OCI-LY1 (cell line): ENCODE measurements at regions not wholly inside any gene's neighbourhood (a gene's known extent, or its start where the extent isn't known, plus 50 kb on each side); places are given as distances from the start of the nearest gene placed in this dataset.

Source experiments
- H2AFZ ChIP-seq: fragments of 200-600 bp; sonication (generic), shearing (Covaris generic); 2 replicates; pipeline ENCODE4 v1.6.0; 2014; ENCODE audit warnings: antibody characterized with exemption, mild to moderate bottlenecking, low read length
- H3F3A ChIP-seq: fragments of 200-600 bp; sonication (generic), shearing (Covaris generic); 2 replicates; pipeline ENCODE4 v1.6.0; 2014; ENCODE audit warnings: mild to moderate bottlenecking, antibody characterized with exemption, low read length, moderate library complexity; ENCODE audit not compliant: insufficient read depth
- H3K27ac ChIP-seq: fragments of 200-600 bp; sonication (generic); 2 replicates; pipeline ENCODE4 v1.5.1; 2014; ENCODE audit warnings: low read length, mixed run types, mild to moderate bottlenecking, low read depth; ENCODE audit not compliant: poor library complexity, severe bottlenecking
- H3K27me3 ChIP-seq: fragments of 200-600 bp; sonication (generic); 2 replicates; pipeline ENCODE4 v1.6.0; 2014; ENCODE audit warnings: antibody characterized with exemption, mild to moderate bottlenecking, low read length, moderate library complexity; ENCODE audit not compliant: insufficient read depth
- H3K36me3 ChIP-seq: fragments of 200-600 bp; sonication (generic); 2 replicates; pipeline ENCODE4 v1.6.1; 2014; ENCODE audit warnings: mild to moderate bottlenecking, antibody characterized with exemption, low read length, moderate library complexity, mixed read lengths; ENCODE audit not compliant: insufficient read depth
- H3K4me1 ChIP-seq: fragments of 200-600 bp; sonication (generic); 2 replicates; pipeline ENCODE4 v1.5.1; 2014; ENCODE audit warnings: mild to moderate bottlenecking, low read length, moderate library complexity; ENCODE audit not compliant: insufficient read depth, severe bottlenecking
- H3K4me2 ChIP-seq: fragments of 200-600 bp; sonication (generic), shearing (Covaris generic); 2 replicates; pipeline ENCODE4 v1.6.1; 2014; ENCODE audit warnings: low read length
- H3K4me3 ChIP-seq: fragments of 200-600 bp; sonication (generic); 2 replicates; pipeline ENCODE4 v1.5.1; 2014; ENCODE audit warnings: low read length, low read depth, mild to moderate bottlenecking, mixed read lengths; ENCODE audit not compliant: poor library complexity, severe bottlenecking
- H3K79me2 ChIP-seq: fragments of 200-600 bp; shearing (Covaris generic); 2 replicates; pipeline ENCODE4 v1.6.1; 2016; ENCODE audit warnings: mixed run types, low read length, mixed read lengths; ENCODE audit not compliant: insufficient read depth
- H3K9ac ChIP-seq: fragments of 200-600 bp; sonication (generic), shearing (Covaris generic); 2 replicates; pipeline ENCODE4 v1.6.1; 2014; ENCODE audit warnings: mild to moderate bottlenecking, low read length, mixed read lengths
- H3K9me2 ChIP-seq: fragments of 200-600 bp; sonication (generic), shearing (Covaris generic); 2 replicates; pipeline ENCODE4 v1.6.1; 2014; ENCODE audit warnings: low read depth, mild to moderate bottlenecking, low read length, mixed read lengths
- H3K9me3 ChIP-seq: fragments of 200-600 bp; shearing (Covaris generic); 2 replicates; pipeline ENCODE4 v1.6.1; 2014; ENCODE audit warnings: low read length, mixed read lengths
- H4K20me1 ChIP-seq: fragments of 200-600 bp; sonication (generic), shearing (Covaris generic); 2 replicates; pipeline ENCODE4 v1.6.0; 2016; ENCODE audit warnings: mild to moderate bottlenecking, low read length; ENCODE audit not compliant: insufficient read depth
- CTCF ChIP-seq: fragments of 200-600 bp; sonication (generic), shearing (Covaris generic); IDR thresholded peaks from 2 replicates; pipeline ENCODE4 v1.5.1; 2017; ENCODE audit warnings: mild to moderate bottlenecking, antibody characterized with exemption, low read length, moderate library complexity, mixed read lengths
- EZH2 ChIP-seq: fragments of 200-600 bp; sonication (generic), shearing (Covaris generic); IDR thresholded peaks from 2 replicates; pipeline ENCODE4 v1.8.0; 2017; ENCODE audit warnings: borderline replicate concordance, mixed run types, mild to moderate bottlenecking, antibody characterized with exemption, low read length, moderate library complexity, mixed read lengths

DNA sequence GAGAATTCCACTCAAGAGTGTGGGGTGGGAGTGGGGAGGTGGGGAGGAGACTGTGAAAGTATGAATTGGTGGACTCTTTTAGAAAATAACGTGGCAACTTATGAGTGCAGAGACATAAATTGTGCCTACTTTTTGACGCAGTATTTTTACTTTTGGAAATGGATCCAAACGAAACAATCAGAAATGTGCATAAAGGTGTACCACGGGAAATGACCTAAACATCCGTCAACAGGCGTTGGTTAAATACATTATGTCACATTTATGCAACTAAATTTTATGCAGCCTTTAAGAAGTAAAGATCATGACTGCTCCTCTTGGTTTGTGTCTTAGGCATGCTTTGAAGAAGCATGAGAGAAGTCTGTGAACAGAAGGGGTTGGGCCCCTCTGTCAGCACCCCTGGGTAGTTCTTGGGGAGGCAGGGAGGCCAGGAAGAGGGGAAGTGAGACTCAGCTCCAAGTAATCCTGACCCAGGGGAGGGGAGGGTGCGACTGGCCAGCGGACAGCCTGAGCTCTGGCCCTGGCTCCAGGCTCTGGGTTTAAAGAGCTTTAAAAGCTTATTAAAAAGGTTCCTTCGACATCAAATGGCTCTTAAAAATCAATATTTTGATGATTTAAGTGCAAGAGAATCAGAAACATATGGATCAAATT, 126.4 kb upstream of the HAAO start:
- TF ChIP-seq CTCF (no peak), EZH2 (no peak)
- H3K27ac ChIP-seq, result no peak overlapping the region
- H2AFZ ChIP-seq, result no peak overlapping the region
- no peaks in the 10 kb centered on the region for H3F3A ChIP-seq
- no peaks in the 10 kb centered on the region for H3K9me3 ChIP-seq
- no peak overlapping the region for H3K9ac ChIP-seq
- H3K4me2 ChIP-seq, result no peak overlapping the region
- no peak overlapping the region for H3K4me3 ChIP-seq
- peaks cover 16% of the 10 kb centered on the region; the same call in 1 of the 2 replicates for H3K27me3 ChIP-seq
- no peaks in the 10 kb centered on the region for H3K79me2 ChIP-seq
- no peaks in the 10 kb centered on the region for H4K20me1 ChIP-seq
- no peaks in the 10 kb centered on the region for H3K4me1 ChIP-seq
- H3K36me3 ChIP-seq, result no peaks in the 10 kb centered on the region
- no peaks in the 10 kb centered on the region for H3K9me2 ChIP-seq

GRCh38 chr2:42918041-42918440, 125.7 kb upstream of the HAAO start:
- H3F3A ChIP-seq, result no peaks in the 10 kb centered on the region
- no peaks in the 10 kb centered on the region for H3K36me3 ChIP-seq
- no peak overlapping the region for H3K27ac ChIP-seq
- H2AFZ ChIP-seq, result no peak overlapping the region
- H3K9ac ChIP-seq, result no peak overlapping the region
- TF ChIP-seq EZH2 (no peak), CTCF (no peak)
- H3K9me2 ChIP-seq, result no peaks in the 10 kb centered on the region
- H3K27me3 ChIP-seq, result peaks cover 16% of the 10 kb centered on the region; the same call in 1 of the 2 replicates
- H3K4me3 ChIP-seq, result no peak overlapping the region
- H3K4me2 ChIP-seq, result no peak overlapping the region
- no peaks in the 10 kb centered on the region for H3K9me3 ChIP-seq
- no peaks in the 10 kb centered on the region for H3K79me2 ChIP-seq
- H4K20me1 ChIP-seq, result no peaks in the 10 kb centered on the region
- no peaks in the 10 kb centered on the region for H3K4me1 ChIP-seq

GRCh38 chr2:42917425-42917927, 125.1 kb upstream of the HAAO start:
- Histone ChIP-seq H3K9me2 (no peaks in the 10 kb centered on the region), H3F3A (no peaks in the 10 kb centered on the region), H2AFZ (no peak overlapping the region), H3K9ac (no peak overlapping the region), H3K36me3 (no peaks in the 10 kb centered on the region), H3K27ac (no peak overlapping the region), H3K79me2 (no peaks in the 10 kb centered on the region), H3K27me3 (peaks cover 16% of the 10 kb centered on the region; the same call in 1 of the 2 replicates), H4K20me1 (no peaks in the 10 kb centered on the region), H3K9me3 (no peaks in the 10 kb centered on the region), H3K4me2 (no peak overlapping the region), H3K4me1 (no peaks in the 10 kb centered on the region), H3K4me3 (no peak overlapping the region)
- TF ChIP-seq EZH2 (no peak), CTCF (no peak)
